Inferior parietal cortex (tissue), 1 donor: ENCODE measurements at regions not wholly inside any gene's neighbourhood (a gene's known extent, or its start where the extent isn't known, plus 50 kb on each side); places are given as distances from the start of the nearest gene placed in this dataset.

Experiments
- DNase-seq: peaks from one replicate; pipeline ENCODE4 v3.0.0-alpha.2; 2016; ENCODE audit errors: extremely low spot score

DNA sequence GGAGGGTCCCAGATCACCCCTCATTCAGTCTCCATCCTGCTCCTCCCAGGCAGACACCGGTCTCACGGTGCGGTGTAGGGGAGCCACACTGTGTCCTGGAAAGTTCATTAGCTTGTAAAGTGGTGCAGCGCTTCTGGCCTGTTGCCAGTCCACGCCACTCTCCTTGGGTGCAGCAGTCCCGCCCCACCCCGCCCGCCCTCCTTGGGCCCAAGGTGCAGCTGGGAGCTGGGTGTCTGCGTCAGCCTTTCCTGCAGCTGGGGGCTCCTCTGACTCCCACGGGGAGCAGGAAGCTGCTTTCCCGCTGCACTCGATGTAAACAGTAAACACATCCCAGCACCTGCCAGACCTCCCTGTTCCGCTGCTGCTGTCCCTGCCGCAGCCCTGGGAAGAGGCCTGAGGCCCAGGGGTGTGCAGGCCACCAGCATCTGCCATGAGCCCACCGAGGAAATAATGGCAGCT is 53.8 kb upstream of the ASB18 start:
- DNase-seq = no peak

DNA sequence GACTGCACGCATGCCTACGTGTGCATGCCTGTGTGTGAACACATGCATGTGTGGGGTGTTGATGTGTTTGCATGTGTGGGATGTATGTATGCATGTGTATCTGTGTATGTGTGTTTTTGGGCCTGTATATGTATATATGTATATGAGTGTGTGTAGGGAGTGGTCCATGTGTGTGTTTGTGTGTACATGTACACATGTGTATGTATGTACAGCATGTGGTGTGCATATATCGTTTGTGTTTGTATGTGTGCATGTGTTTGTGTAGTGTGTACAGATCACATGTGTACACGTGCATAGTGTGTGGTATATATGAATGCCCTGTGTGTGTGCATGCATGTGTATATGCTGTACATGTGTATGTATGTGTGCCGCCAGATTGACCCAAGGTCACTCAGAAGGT is 54.2 kb upstream of the ASB18 start:
- no peak for DNase-seq

- DNase-seq = no peak
Observed at GRCh38 chr2:236319036-236319435, 54.8 kb upstream of the ASB18 start.

DNA sequence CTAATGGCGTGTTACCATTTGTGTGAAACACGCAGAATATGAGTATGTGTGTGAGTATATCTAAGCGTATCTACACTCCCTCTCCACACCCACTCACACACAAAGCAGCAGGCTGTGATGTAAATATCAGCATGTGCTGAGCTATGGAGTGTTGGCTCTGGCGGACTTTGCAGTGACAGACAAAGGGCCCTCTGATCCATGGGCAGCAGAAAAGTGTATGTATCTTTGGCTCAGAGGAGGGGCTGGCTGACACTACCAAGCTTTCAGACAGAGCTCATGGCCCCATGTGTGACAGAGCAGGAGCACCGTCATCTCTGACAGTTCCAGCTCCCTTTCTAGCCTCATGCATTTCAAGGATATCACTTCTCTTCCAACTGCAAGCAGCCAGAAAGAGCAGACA is 57.2 kb upstream of the ASB18 start:
- no peak for DNase-seq

DNA sequence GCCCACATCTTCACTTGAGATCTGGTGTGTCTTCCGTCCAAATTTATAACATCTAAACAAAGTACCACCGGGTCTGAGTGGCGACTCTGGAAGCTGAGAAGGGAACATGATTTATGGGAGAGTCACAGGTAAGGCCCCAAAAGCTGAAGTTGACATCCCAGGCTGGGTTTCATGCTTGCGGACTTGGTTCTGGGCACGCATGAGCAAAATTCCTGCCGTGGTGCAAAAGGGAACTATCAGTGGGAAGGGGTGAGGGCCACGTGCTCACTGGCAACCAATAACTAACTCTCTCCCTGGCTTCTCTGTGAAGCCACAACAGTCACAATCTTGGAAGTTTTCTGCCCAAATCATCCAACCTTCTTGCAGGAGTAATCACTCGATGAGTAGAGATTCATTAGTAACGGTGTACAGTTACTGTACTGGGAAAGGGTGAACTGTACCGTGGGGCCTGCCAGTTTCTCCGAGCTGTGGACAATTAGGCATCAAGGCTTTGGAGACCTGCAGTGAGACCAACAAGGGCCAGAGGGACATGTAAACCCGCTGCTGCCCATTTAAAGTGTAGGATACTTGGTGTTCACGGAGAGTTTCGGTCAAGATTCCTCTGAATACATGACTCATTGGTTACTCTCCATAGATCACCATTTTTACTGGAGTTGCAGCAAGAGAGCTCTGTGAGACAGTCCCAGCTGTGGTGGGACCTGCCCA is 69.4 kb upstream of the ASB18 start:
- no peak for DNase-seq

- DNase-seq = no peak
Observed at GRCh38 chr2:236334122-236334876, 70.1 kb upstream of the ASB18 start.

DNA sequence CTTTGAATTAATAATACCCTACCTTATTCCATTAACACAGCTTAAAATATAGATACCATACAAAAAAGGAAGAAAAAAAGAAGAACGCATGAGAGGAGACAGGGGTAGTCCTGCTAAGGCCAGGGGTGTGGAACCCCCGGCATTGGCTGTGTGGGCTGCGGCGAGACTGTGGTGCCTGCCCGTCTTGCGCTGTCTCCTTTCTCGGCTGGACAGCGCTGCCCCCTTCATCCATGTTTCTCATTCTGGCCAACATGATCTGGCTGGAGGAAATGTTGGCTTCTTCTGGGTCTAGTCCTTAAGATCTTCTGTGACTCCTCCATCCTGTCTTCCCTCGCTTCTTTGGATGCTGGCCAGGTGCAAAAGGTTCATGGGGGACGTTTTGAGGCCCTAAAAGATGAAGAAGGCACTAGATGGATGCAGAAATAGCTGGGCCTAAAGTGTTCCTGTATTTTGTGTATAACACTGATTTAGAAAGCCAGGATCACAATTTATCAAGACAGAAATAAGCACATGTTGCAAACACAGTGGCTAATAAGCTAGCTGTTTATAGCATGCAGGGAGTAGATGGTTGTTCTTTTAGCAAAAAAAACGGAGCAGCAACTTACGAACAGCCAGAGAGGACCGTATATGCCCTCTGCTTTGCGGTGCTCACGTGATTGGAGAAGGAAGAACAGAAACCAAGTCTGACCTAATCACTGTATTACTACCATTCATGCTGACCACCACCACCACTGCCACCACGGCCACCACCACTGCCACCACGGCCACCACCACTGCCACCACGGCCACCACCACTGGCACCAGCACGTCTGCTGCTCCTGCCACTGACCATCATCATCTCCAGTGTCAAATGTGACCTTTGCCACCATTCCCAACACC is 71.7 kb upstream of the ASB18 start:
- DNase-seq = no peak

- no peak for DNase-seq
Observed at GRCh38 chr2:236336575-236337464, 72.6 kb upstream of the ASB18 start.

DNA sequence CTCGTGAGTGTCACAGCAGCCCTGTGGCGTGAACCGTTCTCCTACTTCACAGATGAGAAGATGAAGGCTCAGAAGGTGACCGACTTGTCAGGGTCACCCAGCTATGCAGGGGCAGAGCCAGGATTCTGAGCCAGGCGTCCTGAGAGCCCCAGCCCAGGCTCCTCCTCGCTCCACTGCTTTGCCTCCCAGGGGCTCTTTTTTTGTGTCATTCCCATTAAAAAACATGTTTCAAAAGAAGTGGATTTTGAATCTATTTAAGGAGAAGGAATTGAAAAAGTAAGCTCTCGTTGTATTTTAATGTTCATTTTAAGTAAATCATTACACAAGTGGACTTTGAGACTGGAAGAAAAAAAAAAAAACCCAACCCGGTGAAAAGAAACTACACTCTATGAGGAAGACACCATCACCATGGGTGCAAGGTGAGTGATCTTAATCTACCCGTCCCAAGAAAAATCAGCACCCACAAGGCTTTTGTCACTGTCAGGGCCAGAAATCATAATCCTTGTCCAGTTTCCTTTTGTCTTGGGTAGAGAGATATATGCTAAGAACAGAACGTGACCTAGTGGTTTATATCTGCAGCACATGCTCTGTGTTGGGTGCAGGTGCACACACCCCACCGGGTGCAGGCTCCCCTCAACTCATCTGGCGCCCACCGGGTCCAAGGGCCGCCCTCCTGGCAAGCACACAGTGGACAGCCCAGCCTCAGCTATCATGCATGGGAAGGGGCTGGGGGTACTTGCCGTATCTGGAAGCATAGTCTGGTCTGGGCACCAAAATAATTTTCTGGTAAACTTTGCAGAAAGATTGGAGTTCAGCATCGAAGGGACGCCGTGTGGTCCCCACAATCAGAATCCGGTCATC is 73.5 kb upstream of the ASB18 start:
- DNase-seq = no peak

DNA sequence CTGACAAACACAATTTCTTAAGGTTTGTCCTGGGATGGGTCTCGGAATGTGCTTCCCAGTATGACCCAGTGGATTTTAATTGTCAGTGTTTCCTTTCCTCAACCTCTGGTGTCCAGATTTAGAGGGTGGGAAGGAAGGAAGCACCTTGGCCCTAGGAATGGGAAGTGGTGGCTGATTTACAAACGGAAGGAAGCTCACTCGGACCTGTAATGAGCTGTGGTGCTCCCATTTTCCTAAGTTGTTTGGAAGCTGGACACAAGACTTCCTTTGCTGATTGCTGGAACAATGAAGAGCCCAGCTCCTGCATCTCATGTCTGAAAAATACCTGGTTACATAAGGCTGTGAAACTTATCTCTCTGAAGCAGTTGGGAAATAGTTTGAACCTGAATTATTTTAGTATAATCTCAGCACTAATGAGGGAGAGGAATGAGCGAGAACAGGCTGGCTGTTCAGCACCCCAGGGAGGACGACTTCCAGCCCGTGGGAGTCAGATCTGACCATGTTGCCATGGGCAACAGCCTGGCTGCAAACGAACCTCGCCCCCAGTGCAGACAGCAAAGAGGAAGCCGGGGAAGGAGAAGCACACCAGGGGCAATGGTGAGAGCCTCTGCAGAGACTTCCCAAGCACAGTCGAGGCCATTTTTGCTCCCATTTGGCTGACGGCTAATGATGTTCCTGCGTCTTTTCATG is 74.4 kb upstream of the ASB18 start:
- DNase-seq = peak; percentile 46

DNA sequence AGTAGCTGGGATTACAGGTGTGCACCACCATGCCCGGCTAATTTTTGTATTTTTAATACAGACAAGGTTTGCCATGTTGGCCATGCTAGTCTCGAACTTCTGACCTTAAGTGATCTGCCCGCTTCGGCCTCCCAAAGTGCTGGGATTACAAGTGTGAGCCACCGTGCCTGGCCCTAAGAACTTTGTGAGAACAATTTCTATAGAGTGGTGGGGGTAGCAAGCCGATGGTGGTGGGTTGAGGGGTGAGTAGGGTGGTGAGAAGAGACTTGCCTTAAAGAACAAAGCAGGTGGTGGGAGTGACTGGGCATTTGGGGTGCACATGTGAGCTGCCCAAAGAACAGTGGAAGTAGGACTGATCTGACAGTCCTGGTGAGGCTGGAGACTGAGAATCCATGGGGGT is 76.0 kb upstream of the ASB18 start:
- DNase-seq = no peak

DNA sequence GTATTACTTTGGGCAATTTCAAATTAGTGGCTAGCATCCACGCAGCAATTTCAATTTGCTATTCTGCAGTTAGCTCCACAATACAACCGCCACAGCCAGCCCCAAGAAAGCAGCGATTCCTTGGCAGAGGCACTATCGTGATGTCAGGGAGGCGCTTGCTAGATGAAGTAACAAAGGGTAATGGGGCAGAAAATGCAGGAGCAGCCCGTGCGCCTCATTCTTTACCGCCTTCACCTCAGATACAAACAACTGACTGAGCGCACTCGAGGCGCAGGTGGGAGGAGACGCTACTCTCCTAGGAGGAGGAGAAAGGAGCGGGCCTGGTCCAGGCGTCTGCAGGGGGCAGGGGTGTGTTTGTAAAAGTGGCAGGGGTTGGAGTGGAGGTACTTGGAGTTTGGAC is 76.9 kb upstream of the ASB18 start:
- DNase-seq = no peak

- no peak for DNase-seq
Observed at GRCh38 chr2:236341721-236342120, 77.5 kb upstream of the ASB18 start.

DNA sequence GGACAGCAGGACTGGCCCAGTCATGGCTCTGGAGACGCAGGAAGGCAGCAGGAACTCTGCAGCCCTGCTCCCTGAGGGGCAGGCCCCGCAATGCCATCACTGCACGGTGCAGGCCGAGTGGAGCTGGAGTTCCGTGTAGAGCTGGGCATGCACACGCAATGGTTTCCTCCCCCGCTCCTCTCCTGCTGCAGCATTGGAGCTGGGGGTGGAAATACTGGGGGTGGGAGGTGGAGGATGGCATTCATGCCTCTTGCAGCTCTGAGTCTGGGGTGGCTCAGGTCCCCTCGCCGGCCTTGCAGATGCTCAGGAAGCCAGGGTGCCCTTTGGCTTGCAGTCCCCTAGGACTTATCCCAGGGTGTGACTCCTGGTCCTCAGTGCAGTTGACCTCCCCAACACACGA is 78.3 kb upstream of the ASB18 start:
- no peak for DNase-seq

- no peak for DNase-seq
Observed at GRCh38 chr2:236342951-236343350, 78.7 kb upstream of the ASB18 start.

DNA sequence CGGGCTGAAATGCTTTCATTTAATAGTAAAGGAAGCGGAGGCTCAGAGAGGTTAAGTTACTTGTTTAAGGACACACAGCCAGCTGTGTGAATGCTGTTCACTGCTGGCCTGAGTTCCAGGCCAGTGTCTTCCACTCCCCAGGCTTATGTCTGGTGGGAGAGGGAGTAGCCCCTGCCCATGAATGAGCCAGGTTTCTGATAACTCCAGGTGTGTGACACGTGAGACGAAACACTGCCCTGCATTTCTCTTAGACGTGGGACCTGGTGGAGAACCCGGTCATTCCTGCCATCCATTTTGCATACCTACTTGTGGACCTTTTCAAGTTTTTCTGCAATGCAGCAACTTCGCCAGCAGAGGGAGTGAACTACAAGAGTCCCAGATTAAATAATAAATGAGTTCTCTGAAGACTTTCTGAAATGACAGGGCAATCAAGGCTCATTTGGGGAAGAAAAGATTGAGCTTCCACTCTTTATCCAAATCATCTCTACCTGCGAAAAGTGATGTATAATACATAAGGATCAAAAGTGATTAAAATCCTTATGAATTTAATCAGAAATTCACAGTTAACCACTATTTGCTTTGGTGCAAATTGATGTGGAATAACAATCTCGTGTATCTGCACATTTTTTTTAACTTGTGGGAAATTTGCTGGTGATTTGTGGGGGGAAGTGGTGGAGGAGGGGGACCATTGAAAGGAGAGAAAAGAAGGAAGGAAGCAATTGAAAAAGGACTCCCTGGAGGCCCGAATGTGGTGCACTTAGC is 79.4 kb upstream of the ASB18 start:
- peak; percentile 88 for DNase-seq

- DNase-seq = no peak
Observed at GRCh38 chr2:236344446-236344845, 80.2 kb upstream of the ASB18 start.

GRCh38 chr2:236345081-236345714 is 81.0 kb upstream of the ASB18 start:
- DNase-seq = no peak

- no peak for DNase-seq
Observed at GRCh38 chr2:236346366-236346765, 82.2 kb upstream of the ASB18 start.
